Endothelial cell (in vitro differentiated cells): ENCODE measurements at regions not wholly inside any gene's neighbourhood (a gene's known extent, or its start where the extent isn't known, plus 50 kb on each side); places are given as distances from the start of the nearest gene placed in this dataset.
"Not testable (repeated sequence)": the region's sequence is repeated elsewhere in the genome, so short reads cannot be mapped to it uniquely, and the experiment has no call there.

Experiments
- DNase-seq: peaks from one replicate; pipeline ENCODE4 v3.0.0; 2021; ENCODE audit warnings: low spot score
- H3K27ac Mint-ChIP-seq: one replicate; pipeline ENCODE4 v1.8.0; 2021; ENCODE audit warnings: mixed read lengths, inconsistent platforms; ENCODE audit not compliant: unreplicated experiment
- H3K27me3 Mint-ChIP-seq: one replicate; pipeline ENCODE4 v1.8.0; 2021; ENCODE audit warnings: mild to moderate bottlenecking, moderate library complexity, mixed read lengths, inconsistent platforms; ENCODE audit not compliant: unreplicated experiment
- H3K36me3 Mint-ChIP-seq: one replicate; pipeline ENCODE4 v1.8.0; 2021; ENCODE audit warnings: mild to moderate bottlenecking, low read depth, mixed read lengths, inconsistent platforms; ENCODE audit not compliant: unreplicated experiment
- H3K4me1 Mint-ChIP-seq: one replicate; pipeline ENCODE4 v1.8.0; 2021; ENCODE audit warnings: mild to moderate bottlenecking, mixed read lengths, inconsistent platforms; ENCODE audit not compliant: unreplicated experiment
- H3K4me3 Mint-ChIP-seq: one replicate; pipeline ENCODE4 v1.8.0; 2021; ENCODE audit warnings: mild to moderate bottlenecking, mixed read lengths, inconsistent platforms; ENCODE audit not compliant: unreplicated experiment
- H3K9me3 Mint-ChIP-seq: one replicate; pipeline ENCODE4 v1.8.0; 2021; ENCODE audit warnings: mixed read lengths, inconsistent platforms; ENCODE audit not compliant: unreplicated experiment
- CTCF ChIP-seq: fragments of 200-600 bp; sonication (generic); IDR thresholded peaks from one replicate; pipeline ENCODE4 v1.5.0; 2021; ENCODE audit warnings: antibody characterized with exemption; ENCODE audit not compliant: unreplicated experiment

- no peaks in the 10 kb centered on the region for H3K4me1 Mint-ChIP-seq
- H3K9me3 Mint-ChIP-seq, result no peaks in the 10 kb centered on the region
- H3K4me3 Mint-ChIP-seq, result no peak overlapping the region
- TF ChIP-seq CTCF, result no peak
- no peaks in the 10 kb centered on the region for H3K36me3 Mint-ChIP-seq
- no peak overlapping the region for H3K27ac Mint-ChIP-seq
- no peak for DNase-seq
- peaks cover 1% of the 10 kb centered on the region for H3K27me3 Mint-ChIP-seq
Measured at GRCh38 chr7:131816391-131817007, 260.1 kb upstream of the PODXL start.

- no peak for DNase-seq
- H3K27me3 Mint-ChIP-seq, result peaks cover 1% of the 10 kb centered on the region
- H3K4me3 Mint-ChIP-seq, result no peak overlapping the region
- H3K9me3 Mint-ChIP-seq, result no peaks in the 10 kb centered on the region
- no peaks in the 10 kb centered on the region for H3K36me3 Mint-ChIP-seq
- no peak overlapping the region for H3K27ac Mint-ChIP-seq
- no peaks in the 10 kb centered on the region for H3K4me1 Mint-ChIP-seq
- TF ChIP-seq CTCF, result no peak
Measured at GRCh38 chr7:131808736-131809135, 252.3 kb upstream of the PODXL start.

- not testable (repeated sequence) for H3K4me1 Mint-ChIP-seq, DNase-seq, H3K27me3 Mint-ChIP-seq, H3K4me3 Mint-ChIP-seq, H3K27ac Mint-ChIP-seq, H3K36me3 Mint-ChIP-seq, H3K9me3 Mint-ChIP-seq
Measured at GRCh38 chr7:131808156-131808555, 251.7 kb upstream of the PODXL start.

GRCh38 chr7:131803816-131804215, 247.4 kb upstream of the PODXL start:
- Mint-ChIP-seq H3K9me3 (no peaks in the 10 kb centered on the region), H3K36me3 (no peaks in the 10 kb centered on the region), H3K4me1 (peaks cover 5% of the 10 kb centered on the region), H3K4me3 (no peak overlapping the region), H3K27ac (no peak overlapping the region), H3K27me3 (peaks cover 1% of the 10 kb centered on the region)
- no peak for DNase-seq
- TF ChIP-seq CTCF, result no peak

- peaks cover 5% of the 10 kb centered on the region for H3K4me1 Mint-ChIP-seq
- H3K27ac Mint-ChIP-seq, result no peak overlapping the region
- H3K36me3 Mint-ChIP-seq, result no peaks in the 10 kb centered on the region
- DNase-seq, result no peak
- peaks cover 3% of the 10 kb centered on the region for H3K27me3 Mint-ChIP-seq
- no peak for TF ChIP-seq CTCF
- no peak overlapping the region for H3K4me3 Mint-ChIP-seq
- no peaks in the 10 kb centered on the region for H3K9me3 Mint-ChIP-seq
Measured at GRCh38 chr7:131802195-131802864, 245.9 kb upstream of the PODXL start.
